ENCODE measurements at regions not wholly inside any gene's neighbourhood (a gene's known extent, or its start where the extent isn't known, plus 50 kb on each side); places are given as distances from the start of the nearest gene placed in this dataset.

DNA sequence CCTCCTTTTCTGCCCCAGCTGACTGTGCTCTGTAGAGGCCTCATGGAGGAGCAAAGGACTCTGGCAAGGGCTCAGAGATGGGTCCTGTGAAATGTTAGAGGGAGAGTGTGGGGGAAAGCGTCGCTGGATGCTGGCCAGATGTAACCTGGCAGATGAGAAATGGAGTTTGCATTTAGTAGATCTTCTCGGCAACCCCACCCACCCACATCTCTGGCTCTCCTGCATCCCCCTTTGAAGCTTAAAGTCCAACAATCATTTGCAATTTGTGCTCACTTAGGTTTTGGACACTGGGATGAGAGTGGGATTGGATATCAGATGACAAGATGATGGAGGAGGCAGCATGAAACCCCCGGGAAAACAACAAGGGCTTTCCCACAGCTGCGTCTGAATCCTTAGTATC is 523.6 kb upstream of the MCTP2 start:
- no peak for TF ChIP-seq CTCF (IDR thresholded peaks at IDR 0.05)
- TF ChIP-seq POLR2A (IDR thresholded peaks at IDR 0.05): no peak
